Type B pancreatic cell (in vitro differentiated cells): ENCODE measurements at regions not wholly inside any gene's neighbourhood (a gene's known extent, or its start where the extent isn't known, plus 50 kb on each side); places are given as distances from the start of the nearest gene placed in this dataset.

Experiments
- DNase-seq: peaks from one replicate; pipeline ENCODE4 v3.0.0; 2021; ENCODE audit warnings: mixed read lengths; ENCODE audit not compliant: unreplicated experiment; ENCODE audit errors: extremely low spot score
- H3K27ac Mint-ChIP-seq: 2 replicates; pipeline ENCODE4 v1.8.0; 2021; ENCODE audit warnings: mild to moderate bottlenecking, mixed read lengths
- H3K27me3 Mint-ChIP-seq: 2 replicates; pipeline ENCODE4 v1.8.0; 2021; ENCODE audit warnings: mixed read lengths
- H3K36me3 Mint-ChIP-seq: 2 replicates; pipeline ENCODE4 v1.8.0; 2021; ENCODE audit warnings: mixed read lengths
- H3K4me1 Mint-ChIP-seq: one replicate; pipeline ENCODE4 v1.8.0; 2021; ENCODE audit warnings: mixed read lengths; ENCODE audit not compliant: unreplicated experiment
- H3K4me3 Mint-ChIP-seq: 2 replicates; pipeline ENCODE4 v1.8.0; 2021; ENCODE audit warnings: mild to moderate bottlenecking, mixed read lengths
- H3K9me3 Mint-ChIP-seq: 2 replicates; pipeline ENCODE4 v1.8.0; 2021; ENCODE audit warnings: mixed read lengths
- TF ChIP-seq, protein P1 (sequence below): fragments of 200-600 bp; sonication (generic); conservative IDR thresholded peaks from 2 replicates; pipeline ENCODE4 v1.5.0; 2021; ENCODE audit warnings: antibody characterized with exemption, mild to moderate bottlenecking

DNA sequence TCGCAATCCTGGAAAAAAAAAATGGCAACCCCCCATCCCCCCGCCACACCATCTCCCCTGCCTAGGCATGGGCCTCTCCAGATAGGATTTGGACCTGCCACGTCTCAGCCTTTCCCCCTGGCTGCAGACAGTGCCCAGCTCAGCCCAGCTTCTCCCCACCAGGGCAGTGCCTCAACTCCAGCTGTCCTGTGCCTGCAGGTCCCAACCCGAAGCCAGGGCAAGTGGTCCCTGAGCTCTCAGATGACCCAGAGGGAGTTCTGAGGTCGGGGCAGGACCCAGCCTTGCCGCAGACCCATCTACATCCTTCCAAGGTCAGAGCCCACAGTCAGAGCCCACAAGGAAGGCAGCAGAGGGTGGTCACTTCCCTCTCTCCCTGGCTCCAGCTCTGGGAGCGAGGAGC, 86.7 kb upstream of the POU3F1 start:
- H3K36me3 Mint-ChIP-seq, result no peaks in the 10 kb centered on the region
- TF ChIP-seq, protein P1, sequence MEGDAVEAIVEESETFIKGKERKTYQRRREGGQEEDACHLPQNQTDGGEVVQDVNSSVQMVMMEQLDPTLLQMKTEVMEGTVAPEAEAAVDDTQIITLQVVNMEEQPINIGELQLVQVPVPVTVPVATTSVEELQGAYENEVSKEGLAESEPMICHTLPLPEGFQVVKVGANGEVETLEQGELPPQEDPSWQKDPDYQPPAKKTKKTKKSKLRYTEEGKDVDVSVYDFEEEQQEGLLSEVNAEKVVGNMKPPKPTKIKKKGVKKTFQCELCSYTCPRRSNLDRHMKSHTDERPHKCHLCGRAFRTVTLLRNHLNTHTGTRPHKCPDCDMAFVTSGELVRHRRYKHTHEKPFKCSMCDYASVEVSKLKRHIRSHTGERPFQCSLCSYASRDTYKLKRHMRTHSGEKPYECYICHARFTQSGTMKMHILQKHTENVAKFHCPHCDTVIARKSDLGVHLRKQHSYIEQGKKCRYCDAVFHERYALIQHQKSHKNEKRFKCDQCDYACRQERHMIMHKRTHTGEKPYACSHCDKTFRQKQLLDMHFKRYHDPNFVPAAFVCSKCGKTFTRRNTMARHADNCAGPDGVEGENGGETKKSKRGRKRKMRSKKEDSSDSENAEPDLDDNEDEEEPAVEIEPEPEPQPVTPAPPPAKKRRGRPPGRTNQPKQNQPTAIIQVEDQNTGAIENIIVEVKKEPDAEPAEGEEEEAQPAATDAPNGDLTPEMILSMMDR, result no peak
- no peak overlapping the region for H3K27ac Mint-ChIP-seq
- no peak for DNase-seq
- peaks cover 47% of the 10 kb centered on the region for H3K27me3 Mint-ChIP-seq
- H3K4me3 Mint-ChIP-seq, result no peak overlapping the region
- H3K4me1 Mint-ChIP-seq, result peaks cover 28% of the 10 kb centered on the region
- no peaks in the 10 kb centered on the region for H3K9me3 Mint-ChIP-seq

DNA sequence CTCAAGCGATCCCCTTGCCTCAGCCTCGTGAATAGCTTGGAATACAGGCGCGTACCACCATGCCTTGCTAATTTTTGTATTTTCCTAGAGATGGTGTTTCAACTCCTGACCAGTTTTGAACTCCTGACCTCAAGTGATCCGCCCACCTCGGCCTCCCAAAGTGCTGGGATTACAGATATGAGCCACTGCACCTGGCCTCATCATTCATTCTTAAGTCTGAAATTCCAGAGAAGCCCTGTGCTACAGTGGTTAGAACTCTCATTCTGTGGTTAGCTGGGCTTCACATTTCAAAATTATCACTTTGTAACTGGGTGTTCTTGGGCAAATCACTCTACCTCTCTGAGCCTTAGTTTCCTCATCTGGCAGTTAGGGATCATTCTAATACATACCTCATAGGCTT, 86.1 kb upstream of the POU3F1 start:
- no peak overlapping the region for H3K27ac Mint-ChIP-seq
- H3K4me1 Mint-ChIP-seq, result peaks cover 28% of the 10 kb centered on the region
- TF ChIP-seq, protein P1, result no peak
- no peak for DNase-seq
- no peak overlapping the region for H3K4me3 Mint-ChIP-seq
- H3K36me3 Mint-ChIP-seq, result no peaks in the 10 kb centered on the region
- H3K27me3 Mint-ChIP-seq, result peaks cover 44% of the 10 kb centered on the region
- no peaks in the 10 kb centered on the region for H3K9me3 Mint-ChIP-seq

DNA sequence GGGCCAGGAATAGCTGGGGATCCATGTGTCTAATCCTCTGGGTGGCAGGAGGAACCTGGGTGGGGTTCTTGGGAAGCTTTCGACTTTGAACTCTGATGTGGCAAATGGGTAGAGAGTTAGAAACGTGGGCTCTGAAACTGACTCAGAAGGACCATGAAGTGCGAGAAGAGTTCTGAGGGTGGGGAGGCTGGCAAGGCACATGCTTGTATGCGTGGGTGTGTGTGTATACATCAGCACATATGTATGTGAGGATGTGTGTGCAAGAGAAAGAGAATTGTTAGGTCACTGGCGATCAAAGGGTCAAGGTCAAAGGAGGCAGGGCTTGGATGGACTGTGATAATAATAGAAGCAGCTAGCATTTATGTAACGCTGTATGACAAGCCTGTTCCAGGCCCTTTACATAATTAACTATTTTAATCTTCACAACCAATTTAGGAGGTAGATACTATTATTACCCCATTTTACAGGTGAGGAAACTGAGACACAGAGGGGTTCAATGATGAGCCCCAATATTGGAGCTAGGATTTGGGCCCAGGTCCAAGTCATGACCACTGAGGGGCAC, 84.5 kb upstream of the POU3F1 start:
- no peaks in the 10 kb centered on the region for H3K36me3 Mint-ChIP-seq
- peak overlapping the region; percentile 39 for H3K27ac Mint-ChIP-seq
- H3K4me3 Mint-ChIP-seq, result no peak overlapping the region
- TF ChIP-seq, protein P1, result no peak
- no peaks in the 10 kb centered on the region for H3K9me3 Mint-ChIP-seq
- DNase-seq, result no peak
- peaks cover 24% of the 10 kb centered on the region for H3K4me1 Mint-ChIP-seq
- peaks cover 42% of the 10 kb centered on the region for H3K27me3 Mint-ChIP-seq

DNA sequence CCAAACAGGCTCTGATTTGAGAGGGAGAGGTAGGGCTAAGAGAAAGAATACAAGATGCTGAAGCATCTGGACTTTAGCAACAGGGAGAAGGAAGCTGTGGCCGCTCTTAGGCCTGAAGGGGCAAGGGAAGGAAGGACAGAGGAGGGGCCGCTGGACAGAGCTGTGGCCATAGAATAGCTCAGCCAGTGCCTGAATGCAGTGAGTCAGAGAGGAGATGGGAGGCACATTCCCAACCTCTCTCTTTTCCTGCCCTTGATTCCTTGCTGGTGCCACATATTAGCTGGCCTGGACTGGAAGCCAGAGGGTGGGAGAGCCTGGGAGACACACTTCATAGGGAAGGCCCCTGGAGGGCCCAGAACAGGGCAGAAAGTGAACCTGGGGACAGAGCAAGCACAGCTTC, 83.4 kb upstream of the POU3F1 start:
- no peak for DNase-seq

DNA sequence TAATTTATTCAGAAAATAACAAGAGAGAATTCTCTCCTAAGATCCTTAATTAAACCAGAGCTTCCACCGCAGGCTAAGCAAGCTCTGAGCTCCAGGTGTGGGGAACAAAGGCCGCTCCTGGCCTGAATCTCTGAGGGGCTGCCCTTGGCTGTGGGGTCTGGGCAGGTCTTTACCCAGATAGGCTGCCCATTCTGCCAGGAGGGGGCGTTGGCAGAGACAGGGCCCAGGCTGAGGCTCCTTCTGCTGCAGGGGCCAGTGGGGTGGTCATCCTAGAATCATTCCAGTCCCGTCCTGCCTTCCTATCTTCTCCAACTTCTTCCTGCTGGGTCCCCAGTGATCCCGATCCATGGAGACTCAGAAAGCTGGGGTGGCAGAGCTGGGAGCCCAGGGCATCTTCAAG, 82.9 kb upstream of the POU3F1 start:
- TF ChIP-seq, protein P1, result no peak
- H3K4me3 Mint-ChIP-seq, result no peak overlapping the region
- DNase-seq, result no peak
- H3K4me1 Mint-ChIP-seq, result peaks cover 15% of the 10 kb centered on the region
- H3K36me3 Mint-ChIP-seq, result no peaks in the 10 kb centered on the region
- H3K9me3 Mint-ChIP-seq, result no peaks in the 10 kb centered on the region
- H3K27ac Mint-ChIP-seq, result no peak overlapping the region
- H3K27me3 Mint-ChIP-seq, result peaks cover 32% of the 10 kb centered on the region

More for the DNA sequence above, 83.4 kb upstream of the POU3F1 start:
- Mint-ChIP-seq H3K36me3 (no peaks in the 10 kb centered on the region), H3K4me1 (peaks cover 15% of the 10 kb centered on the region), H3K9me3 (no peaks in the 10 kb centered on the region), H3K27ac (no peak overlapping the region), H3K27me3 (peaks cover 34% of the 10 kb centered on the region), H3K4me3 (no peak overlapping the region)
- TF ChIP-seq, protein P1, result no peak
